GM19240 (cell line): ENCODE measurements at regions not wholly inside any gene's neighbourhood (a gene's known extent, or its start where the extent isn't known, plus 50 kb on each side); places are given as distances from the start of the nearest gene placed in this dataset.
"Not testable (repeated sequence)": the region's sequence is repeated elsewhere in the genome, so short reads cannot be mapped to it uniquely, and the experiment has no call there.

Experiments used
- DNase-seq: peaks from one replicate; pipeline ENCODE4 v3.0.0; 2011; ENCODE audit warnings: low spot score; ENCODE audit not compliant: insufficient read length

DNA sequence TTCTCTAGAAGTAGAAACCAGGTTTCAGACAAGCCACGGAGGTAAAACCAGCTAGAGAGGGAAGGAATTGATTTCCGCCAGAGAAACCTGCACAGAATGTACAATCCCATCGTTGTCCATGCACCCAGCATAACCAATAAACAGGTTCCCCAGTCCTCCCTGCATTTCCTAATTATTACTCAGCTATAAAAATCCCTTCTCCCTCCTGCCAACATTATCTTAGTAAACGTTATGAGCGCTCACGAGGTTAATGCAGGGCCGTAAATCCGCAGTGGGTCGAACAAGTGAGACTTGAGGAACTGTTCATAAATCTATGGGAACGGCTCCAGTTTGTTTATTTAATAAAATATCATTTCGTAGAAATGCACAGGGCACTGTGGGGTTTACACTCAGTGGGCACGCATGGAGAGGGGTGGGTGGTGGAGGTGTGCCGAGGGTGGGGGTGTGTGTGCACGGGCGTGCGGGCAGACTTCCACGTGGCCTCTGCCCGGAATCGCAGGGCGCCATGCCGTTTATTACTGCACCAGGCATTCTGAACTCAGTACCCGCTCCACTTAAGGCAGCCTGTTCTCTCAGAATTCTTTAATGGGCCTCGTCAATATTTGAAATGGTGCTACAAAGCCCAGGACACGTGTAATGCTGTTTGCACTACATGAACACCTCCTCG, 257.3 kb downstream of the MIAT start:
- DNase-seq = no peak

DNA sequence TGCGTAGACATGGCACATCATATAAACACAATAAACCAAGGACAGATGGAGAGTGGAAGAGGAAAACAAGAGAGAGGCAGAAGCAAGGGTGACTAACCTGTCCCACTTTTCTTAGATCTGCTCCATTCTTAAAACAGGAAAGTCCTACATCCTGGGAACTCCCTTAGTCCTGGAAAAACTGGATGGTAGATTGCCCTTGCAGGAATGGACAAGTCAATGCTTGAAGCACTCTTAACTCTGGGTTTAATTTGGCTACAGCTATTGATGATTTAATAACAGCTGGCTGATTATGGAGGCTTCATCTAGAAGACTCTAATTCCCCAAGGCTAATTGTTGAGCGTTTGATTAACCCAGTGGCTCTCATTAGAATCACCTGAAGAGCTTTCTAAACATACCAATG, 258.8 kb downstream of the MIAT start:
- no peak for DNase-seq

DNA sequence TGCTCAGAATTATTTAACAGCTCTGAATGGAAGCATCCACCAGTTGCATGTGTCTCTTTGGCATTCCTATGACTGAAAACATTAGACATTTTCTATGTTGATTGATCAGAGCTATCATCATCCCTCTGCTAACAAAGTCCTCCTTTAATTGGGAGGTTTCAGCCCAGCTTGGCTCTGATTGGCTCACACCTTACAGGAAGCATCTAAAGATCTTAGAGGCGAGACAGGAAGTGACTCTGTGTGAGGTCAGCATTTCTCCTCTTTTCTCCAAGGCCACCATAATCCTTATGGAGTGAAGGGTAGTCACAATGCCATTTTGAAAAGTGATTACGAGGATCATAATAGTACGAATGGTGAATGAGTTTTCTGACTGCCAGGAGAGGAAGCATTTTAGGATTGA, 260.8 kb downstream of the MIAT start:
- DNase-seq = no peak

DNA sequence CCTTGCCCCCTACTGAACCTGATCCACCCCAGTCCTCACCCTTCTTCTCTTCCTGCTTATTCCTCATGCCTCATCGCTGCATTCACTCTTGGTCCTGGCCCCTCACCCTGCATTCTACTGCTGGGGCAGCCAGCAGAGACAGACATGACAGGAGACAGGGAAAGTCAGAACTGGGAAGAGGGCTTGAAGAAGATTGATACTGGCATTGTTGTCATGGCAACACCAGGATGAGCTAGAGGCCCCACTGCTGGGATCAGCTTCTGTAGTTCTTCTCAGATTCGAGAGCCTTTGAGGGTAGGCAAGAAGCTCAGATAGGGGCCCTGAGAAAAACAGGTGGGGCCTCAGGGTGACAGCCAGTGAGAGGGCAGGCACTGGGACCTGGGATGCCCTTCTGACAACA, 264.3 kb downstream of the MIAT start:
- DNase-seq = no peak

DNA sequence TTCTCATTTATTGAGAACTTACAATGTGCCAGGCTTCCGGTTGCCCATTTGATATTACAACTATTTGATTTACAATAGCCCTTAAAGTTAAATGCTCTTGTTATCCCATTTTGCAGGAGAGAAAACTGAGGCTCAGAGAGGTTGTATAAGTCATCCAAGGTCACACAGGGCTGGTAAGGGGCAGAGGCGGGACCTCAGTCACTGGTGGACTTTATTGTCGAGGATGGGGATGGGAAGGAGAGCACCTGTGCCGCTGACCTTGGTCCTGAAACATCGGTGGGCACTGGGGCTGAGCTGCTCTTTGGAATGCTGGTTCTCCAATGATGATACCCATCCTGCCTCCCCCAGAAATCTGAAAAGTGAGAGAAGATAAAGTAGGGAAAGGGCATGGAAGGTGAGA, 265.4 kb downstream of the MIAT start:
- DNase-seq = no peak

DNA sequence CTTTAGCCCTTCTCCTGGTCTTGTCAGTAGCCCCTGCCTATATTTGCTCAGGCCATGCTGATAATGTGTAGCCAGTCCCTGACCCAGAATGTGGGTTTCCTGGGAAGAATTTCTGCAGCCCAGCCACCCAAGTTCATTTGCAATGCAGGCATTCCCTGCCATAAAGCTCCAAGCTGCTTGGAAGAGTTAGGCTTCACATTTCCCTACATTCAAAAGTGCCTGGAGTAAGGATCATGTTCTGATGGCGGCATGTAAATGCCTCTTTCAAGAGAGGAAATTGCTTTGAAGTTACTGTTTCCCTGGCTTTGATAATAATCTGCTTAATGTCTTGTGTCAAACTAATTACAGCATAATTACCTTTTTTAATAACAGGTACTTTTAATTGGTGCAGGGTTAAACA, 266.1 kb downstream of the MIAT start:
- DNase-seq = no peak

DNA sequence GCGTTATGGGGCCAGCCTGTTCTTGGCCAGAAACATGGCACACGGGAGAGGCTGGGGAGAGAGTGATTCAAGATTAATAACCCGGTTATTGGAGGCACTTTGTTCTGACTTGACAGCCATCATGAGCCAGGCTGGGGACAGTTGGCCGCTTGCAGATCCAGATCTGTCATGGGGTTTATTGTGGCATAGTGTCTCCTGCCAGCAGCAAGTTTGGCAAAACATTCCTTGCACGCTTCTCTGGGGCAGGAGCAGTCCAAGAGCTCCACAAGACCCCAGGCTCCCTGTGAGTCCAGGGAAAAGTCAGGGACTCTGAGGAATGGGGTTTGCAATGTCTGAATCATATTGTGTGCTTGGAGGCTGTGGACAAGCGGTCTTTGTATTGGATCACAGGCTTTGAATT, 270.4 kb downstream of the MIAT start:
- no peak for DNase-seq

- no peak for DNase-seq
Observed at GRCh38 chr22:26931471-26931870, 274.1 kb downstream of the MIAT start.

DNA sequence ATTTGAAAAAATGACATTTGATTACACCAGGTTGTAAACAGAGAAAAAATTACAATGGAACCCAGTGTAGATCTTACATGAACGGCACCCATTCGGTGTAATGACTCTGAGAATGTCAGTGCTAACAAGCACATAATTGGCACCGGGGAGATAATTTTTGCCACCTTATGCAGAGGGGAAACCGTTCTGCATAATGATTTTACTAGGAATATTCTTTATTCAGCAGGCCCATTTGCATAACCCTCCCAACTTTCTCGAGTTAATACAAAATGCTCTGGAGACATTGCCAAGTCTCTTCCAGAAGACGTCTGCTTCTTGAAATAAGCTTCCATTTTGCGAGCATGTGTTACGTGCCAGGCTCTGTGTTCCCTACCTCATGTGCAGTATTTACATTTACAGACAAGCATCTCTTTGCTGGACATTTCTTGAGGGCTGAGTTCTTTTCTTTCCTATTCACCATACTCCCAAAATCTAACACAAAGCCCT, 275.8 kb downstream of the MIAT start:
- no peak for DNase-seq

DNA sequence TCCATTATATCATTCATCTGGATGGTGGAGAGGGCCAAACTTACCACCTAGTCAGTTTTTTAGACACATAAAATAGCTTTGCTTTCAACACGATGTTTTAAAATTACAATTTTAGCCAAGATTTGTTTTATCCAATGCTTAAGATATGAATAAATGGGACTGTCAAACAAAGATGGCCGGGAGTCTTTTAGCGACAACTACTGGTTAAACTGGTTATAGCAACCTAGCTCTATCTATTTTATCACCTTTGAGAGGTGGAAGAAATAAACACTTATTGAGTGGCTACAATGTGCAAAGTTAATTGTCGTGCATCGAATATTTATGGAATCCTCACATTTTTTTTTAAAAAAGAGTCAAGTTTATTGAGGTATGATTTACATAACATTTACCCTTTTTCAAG, 279.8 kb downstream of the MIAT start:
- no peak for DNase-seq

- DNase-seq = no peak
Observed at GRCh38 chr22:26939466-26939865, 282.1 kb downstream of the MIAT start.

- DNase-seq = no peak
Observed at GRCh38 chr22:26941896-26942636, 284.7 kb downstream of the MIAT start.

DNA sequence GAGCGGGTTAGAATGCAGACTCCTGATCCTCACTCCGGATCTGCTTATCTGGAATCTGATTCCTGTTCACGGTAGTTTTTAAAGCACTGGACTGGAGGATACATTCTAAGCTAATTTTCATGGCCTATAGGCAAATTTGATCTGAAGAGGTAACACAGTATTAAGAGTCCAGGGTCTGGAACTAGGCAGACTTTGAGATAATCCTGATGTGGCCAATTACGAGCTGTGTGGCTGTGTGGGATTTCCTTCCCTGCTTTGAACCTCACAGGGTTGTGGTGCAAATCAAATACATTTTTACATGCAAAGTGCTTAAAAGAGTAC, 285.2 kb downstream of the MIAT start:
- DNase-seq = no peak

- no peak for DNase-seq
Observed at GRCh38 chr22:26945565-26945964, 288.2 kb downstream of the MIAT start.

DNA sequence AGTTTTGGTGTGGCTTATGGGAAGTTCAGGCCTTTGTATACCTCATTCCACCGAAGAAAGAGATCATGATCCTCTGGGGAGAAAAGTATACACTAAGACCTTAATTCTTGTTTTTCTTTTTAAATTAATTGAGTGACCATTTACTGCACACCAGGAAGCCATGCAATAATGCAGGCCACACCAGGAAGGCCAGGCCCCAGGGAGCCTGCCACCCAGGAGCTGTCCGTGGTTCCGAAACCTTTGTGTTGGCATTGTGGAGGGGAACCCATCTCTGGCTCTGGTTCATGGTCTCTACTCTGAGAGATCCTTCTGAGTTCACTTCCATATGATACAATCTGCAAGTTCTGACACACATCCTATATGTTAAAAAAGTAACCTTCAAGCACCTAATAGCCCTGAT, 291.8 kb downstream of the MIAT start:
- no peak for DNase-seq

DNA sequence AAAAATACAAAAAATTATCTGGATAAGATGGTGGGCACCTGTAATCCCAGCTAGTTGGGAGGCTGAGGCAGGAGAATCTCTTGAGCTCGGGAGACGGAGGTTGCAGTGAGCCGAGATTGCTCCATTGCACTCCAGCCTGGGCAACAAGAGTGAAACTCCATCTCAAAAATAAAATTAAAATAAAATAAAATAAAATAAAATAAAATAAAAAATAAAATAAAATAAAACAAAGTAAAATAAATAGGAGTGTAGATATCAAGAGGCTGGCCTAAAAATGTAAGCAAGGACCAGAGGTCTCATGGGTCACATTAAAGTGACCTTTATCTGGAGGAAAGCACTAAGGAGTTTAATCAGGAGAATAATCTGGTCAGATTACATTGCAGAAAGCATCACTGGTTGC, 293.8 kb downstream of the MIAT start:
- DNase-seq = not testable (repeated sequence)

- DNase-seq = no peak
Observed at GRCh38 chr22:26952004-26952403, 294.6 kb downstream of the MIAT start.

GRCh38 chr22:26952451-26953011, 295.1 kb downstream of the MIAT start:
- DNase-seq = no peak

- no peak for DNase-seq
Observed at GRCh38 chr22:26953012-26953883, 295.9 kb downstream of the MIAT start.

- no peak for DNase-seq
Observed at GRCh38 chr22:26956371-26956770, 299.0 kb downstream of the MIAT start.

GRCh38 chr22:26957176-26957575, 299.8 kb downstream of the MIAT start:
- DNase-seq = no peak

DNA sequence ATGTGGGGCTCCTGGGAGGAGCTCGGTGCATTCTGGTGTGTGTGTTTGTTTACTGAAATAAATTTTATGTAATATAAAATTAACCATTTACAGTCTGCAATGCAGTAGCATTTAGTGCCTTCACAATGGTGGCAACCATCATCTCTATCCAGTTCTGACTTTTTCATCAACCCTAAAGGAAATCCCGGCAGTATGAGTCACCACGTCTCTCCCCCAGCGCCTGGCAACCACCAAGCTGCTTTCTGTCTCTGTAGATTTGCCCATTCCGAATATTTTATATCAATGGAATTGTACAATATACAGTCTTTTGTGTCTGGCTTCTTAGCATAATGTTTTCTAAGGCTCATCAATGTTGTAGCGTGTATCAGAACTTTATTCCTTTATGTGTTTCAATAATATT, 300.5 kb downstream of the MIAT start:
- DNase-seq = no peak
